GM21381 (cell line): ENCODE measurements at regions not wholly inside any gene's neighbourhood (a gene's known extent, or its start where the extent isn't known, plus 50 kb on each side); places are given as distances from the start of the nearest gene placed in this dataset.
"Not testable (repeated sequence)": the region's sequence is repeated elsewhere in the genome, so short reads cannot be mapped to it uniquely, and the experiment has no call there.

Experiments
- ATAC-seq: cut with Tn5 transposase; IDR thresholded peaks from one replicate; pipeline ENCODE4 v1.9.1; 2021; ENCODE audit warnings: mild to moderate bottlenecking, moderate library complexity; ENCODE audit not compliant: unreplicated experiment

- ATAC-seq: no peak
These were observed 75.0 kb upstream of the XPA start for GRCh38 chr9:97772145-97772544.

GRCh38 chr9:97773091-97773490 lies 76.0 kb upstream of the XPA start:
- no peak for ATAC-seq

- no peak for ATAC-seq
These were observed 76.6 kb upstream of the XPA start for GRCh38 chr9:97773723-97774122.

- ATAC-seq: no peak
These were observed 77.5 kb upstream of the XPA start for GRCh38 chr9:97774673-97775072.

- ATAC-seq: not testable (repeated sequence)
These were observed 74.3 kb upstream of the FOXE1 start for GRCh38 chr9:97778740-97779139.

GRCh38 chr9:97779608-97780007 lies 73.4 kb upstream of the FOXE1 start:
- ATAC-seq: no peak

GRCh38 chr9:97781902-97782301 lies 71.1 kb upstream of the FOXE1 start:
- no peak for ATAC-seq

GRCh38 chr9:97786341-97786740 lies 66.7 kb upstream of the FOXE1 start:
- no peak for ATAC-seq

- no peak for ATAC-seq
These were observed 65.5 kb upstream of the FOXE1 start for GRCh38 chr9:97787551-97787950.

GRCh38 chr9:97788763-97789663 lies 64.0 kb upstream of the FOXE1 start:
- no peak for ATAC-seq

GRCh38 chr9:97790542-97790941 lies 62.5 kb upstream of the FOXE1 start:
- ATAC-seq: no peak

GRCh38 chr9:97791542-97791941 lies 61.5 kb upstream of the FOXE1 start:
- ATAC-seq: no peak

- no peak for ATAC-seq
These were observed 60.0 kb upstream of the FOXE1 start for GRCh38 chr9:97793067-97793466.

- ATAC-seq: no peak
These were observed 58.4 kb upstream of the FOXE1 start for GRCh38 chr9:97794666-97795065.

GRCh38 chr9:97796176-97796575 lies 56.9 kb upstream of the FOXE1 start:
- not testable (repeated sequence) for ATAC-seq

GRCh38 chr9:97801180-97801579 lies 51.8 kb upstream of the FOXE1 start:
- ATAC-seq: no peak

- ATAC-seq: no peak
These were observed 50.8 kb upstream of the FOXE1 start for GRCh38 chr9:97802276-97802675.

- peak; percentile 96 for ATAC-seq
These were observed 49.6 kb upstream of the FOXE1 start for GRCh38 chr9:97803167-97804058.
